BLaER1 treated with 17β-estradiol and CSF1 and Interleukin-3, amounts not matched to agents 10 nM and 100 nM (cell line): ENCODE measurements at regions not wholly inside any gene's neighbourhood (a gene's known extent, or its start where the extent isn't known, plus 50 kb on each side); places are given as distances from the start of the nearest gene placed in this dataset.

Experiments used
- H3K27ac ChIP-seq, 11 experiments: shearing (Covaris generic); formaldehyde crosslinking; 2 replicates each; pipeline ENCODE4 v1.8.1; 2022
- H3K27me3 ChIP-seq, 11 experiments: shearing (Covaris generic); formaldehyde crosslinking; 2 replicates each; pipeline ENCODE4 v1.8.1; 2022
- H3K36me3 ChIP-seq, 11 experiments: shearing (Covaris generic); formaldehyde crosslinking; 2 replicates each; pipeline ENCODE4 v1.8.1; 2022
- H3K4me1 ChIP-seq, 10 experiments: shearing (Covaris generic); formaldehyde crosslinking; 2 replicates each; pipeline ENCODE4 v1.8.1; 2022
- H3K4me2 ChIP-seq, 11 experiments: shearing (Covaris generic); formaldehyde crosslinking; 2 replicates each; pipeline ENCODE4 v1.8.1; 2022
- H3K4me3 ChIP-seq, 10 experiments: shearing (Covaris generic); formaldehyde crosslinking; 2 replicates each; pipeline ENCODE4 v1.8.1; 2022
- H3K9ac ChIP-seq, 11 experiments: shearing (Covaris generic); formaldehyde crosslinking; 2 replicates each; pipeline ENCODE4 v1.8.1; 2022
- H3K9me3 ChIP-seq, 11 experiments: shearing (Covaris generic); formaldehyde crosslinking; replicated peaks in 1 of 11; 2 replicates each; pipeline ENCODE4 v1.8.1; 2022
- H4K20me1 ChIP-seq, 11 experiments: shearing (Covaris generic); formaldehyde crosslinking; 2 replicates each; pipeline ENCODE4 v1.8.1; 2022
- Cebpa-rat ChIP-seq, 11 experiments: shearing (Covaris generic); IDR thresholded peaks; 2 replicates each; pipeline ENCODE4 v1.8.1; 2022

DNA sequence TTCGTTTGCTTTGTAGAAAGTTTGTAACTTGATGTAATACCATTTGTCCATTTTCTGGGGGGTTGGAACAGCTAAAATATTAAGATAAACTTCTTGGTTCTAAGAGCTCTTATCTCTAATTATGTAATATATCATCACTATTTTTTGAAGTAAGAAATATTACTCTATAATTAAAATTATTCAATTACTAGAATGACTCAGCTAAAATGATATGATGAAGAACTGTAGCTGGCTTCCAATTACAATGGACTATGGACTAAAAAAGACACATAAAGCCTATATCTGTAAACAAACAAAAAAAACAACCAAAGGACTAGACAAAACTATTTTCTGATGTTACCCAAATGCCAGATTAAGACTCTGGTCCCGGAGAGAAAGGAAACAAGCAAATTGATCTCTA lies 569.4 kb downstream of the PCDH18 start:
- no peaks in the 10 kb centered on the region for H3K36me3 ChIP-seq
- H3K9me3 ChIP-seq, result no peaks in the 10 kb centered on the region
- no peak for TF ChIP-seq Cebpa-rat (IDR thresholded peaks at IDR 0.05)
- H3K27ac ChIP-seq, result no peak overlapping the region
- no peaks in the 10 kb centered on the region for H3K4me1 ChIP-seq
- H3K4me2 ChIP-seq, result no peak overlapping the region
- no peaks in the 10 kb centered on the region for H3K27me3 ChIP-seq
- no peak overlapping the region for H3K9ac ChIP-seq
- H3K4me3 ChIP-seq, result no peak overlapping the region
- H4K20me1 ChIP-seq, result no peaks in the 10 kb centered on the region

DNA sequence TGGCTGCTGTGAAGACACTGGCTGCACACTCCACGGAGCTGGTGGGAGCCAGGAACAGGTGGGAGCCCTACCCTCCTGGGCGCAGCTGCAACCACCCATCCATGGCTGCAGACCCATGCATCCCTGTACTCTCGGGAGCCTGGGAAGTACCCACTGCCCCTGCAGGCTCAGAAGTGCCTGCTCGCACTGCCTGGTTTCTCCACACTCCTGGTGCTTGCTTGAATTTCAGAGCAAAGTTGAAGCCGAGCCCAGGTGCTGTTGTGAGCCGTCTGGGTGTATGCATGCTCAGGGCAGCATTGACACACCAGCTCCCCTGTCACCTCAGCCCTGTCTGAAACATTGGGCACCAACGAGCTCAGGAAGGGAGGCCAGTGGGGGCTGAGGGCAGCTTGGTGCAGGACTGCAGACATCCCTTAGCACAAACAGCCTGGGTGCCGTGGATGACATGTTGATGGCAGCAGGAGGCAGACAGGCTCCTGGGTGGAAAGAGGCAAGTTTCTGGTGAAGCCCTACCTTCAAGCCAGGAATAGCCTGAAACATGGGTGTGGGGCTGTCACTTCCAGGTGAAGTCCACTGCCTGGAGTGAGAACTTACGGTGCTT lies 585.9 kb downstream of the PCDH18 start:
- no peaks in the 10 kb centered on the region for H4K20me1 ChIP-seq
- H3K4me3 ChIP-seq, result no peak overlapping the region
- H3K36me3 ChIP-seq, result no peaks in the 10 kb centered on the region
- H3K27me3 ChIP-seq, result no peaks in the 10 kb centered on the region
- TF ChIP-seq Cebpa-rat (IDR thresholded peaks at IDR 0.05), result no peak
- H3K4me2 ChIP-seq, result no peak overlapping the region
- no peak overlapping the region for H3K27ac ChIP-seq
- no peak overlapping the region for H3K9ac ChIP-seq
- peaks cover 13 to 22% (median 16%) of the 10 kb centered on the region in 11 experiments for H3K9me3 ChIP-seq
- H3K4me1 ChIP-seq, result peaks cover 0 to 10% (median 0%) of the 10 kb centered on the region in 10 experiments; a peak in 5 of 20 replicates

DNA sequence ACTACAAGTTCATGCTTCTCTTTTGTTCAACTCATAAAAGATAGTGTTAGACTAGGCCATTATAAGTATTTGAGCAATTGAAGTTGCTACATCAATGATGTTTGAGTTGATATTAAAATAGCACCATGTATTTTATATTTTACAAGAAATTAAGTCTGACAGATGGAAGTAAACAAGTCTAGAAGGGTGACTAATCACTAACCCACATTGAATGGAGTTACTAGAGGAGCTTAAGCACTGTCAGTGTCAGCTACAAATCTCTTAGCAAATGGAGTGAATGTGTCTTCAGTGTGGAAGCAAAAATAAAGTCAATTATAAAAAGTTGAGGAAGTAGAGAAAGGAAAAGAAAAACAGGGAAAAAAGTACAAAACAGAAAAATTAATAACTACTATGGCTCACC lies 592.5 kb downstream of the PCDH18 start:
- H4K20me1 ChIP-seq, result no peaks in the 10 kb centered on the region
- no peaks in the 10 kb centered on the region for H3K27me3 ChIP-seq
- H3K9me3 ChIP-seq, result no peaks in the 10 kb centered on the region
- H3K9ac ChIP-seq, result no peak overlapping the region
- no peaks in the 10 kb centered on the region for H3K36me3 ChIP-seq
- no peak for TF ChIP-seq Cebpa-rat (IDR thresholded peaks at IDR 0.05)
- H3K27ac ChIP-seq, result no peak overlapping the region
- no peak overlapping the region for H3K4me3 ChIP-seq
- H3K4me1 ChIP-seq, result peaks cover 0 to 20% (median 2%) of the 10 kb centered on the region in 10 experiments; a peak in 13 of 20 replicates
- H3K4me2 ChIP-seq, result no peak overlapping the region

DNA sequence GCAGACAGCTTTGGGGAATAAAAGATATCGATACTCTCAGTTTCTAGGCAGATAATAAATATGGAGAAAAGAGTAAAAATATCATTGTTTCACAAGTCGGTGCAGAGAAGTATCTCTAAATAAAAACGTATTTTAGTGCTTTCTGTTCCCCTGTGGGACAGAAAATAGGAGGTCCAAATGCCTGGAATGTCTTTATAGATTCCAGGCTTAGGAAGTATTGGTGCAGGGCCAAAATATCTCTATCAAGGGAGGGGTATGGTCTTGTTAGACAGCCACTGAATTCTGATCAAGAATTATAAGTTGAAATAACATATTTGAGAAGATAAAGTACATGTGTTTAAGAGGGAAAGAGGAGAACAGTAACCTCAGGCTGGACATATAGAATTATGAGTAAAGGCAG lies 596.4 kb downstream of the PCDH18 start:
- Histone ChIP-seq H3K9ac (no peak overlapping the region), H3K27ac (no peak overlapping the region), H3K9me3 (no peaks in the 10 kb centered on the region), H3K27me3 (no peaks in the 10 kb centered on the region), H3K4me3 (no peak overlapping the region), H4K20me1 (no peaks in the 10 kb centered on the region), H3K36me3 (no peaks in the 10 kb centered on the region), H3K4me1 (peaks cover 0 to 9% (median 5%) of the 10 kb centered on the region in 10 experiments; a peak in 12 of 20 replicates), H3K4me2 (no peak overlapping the region)
- TF ChIP-seq Cebpa-rat (IDR thresholded peaks at IDR 0.05), result no peak

DNA sequence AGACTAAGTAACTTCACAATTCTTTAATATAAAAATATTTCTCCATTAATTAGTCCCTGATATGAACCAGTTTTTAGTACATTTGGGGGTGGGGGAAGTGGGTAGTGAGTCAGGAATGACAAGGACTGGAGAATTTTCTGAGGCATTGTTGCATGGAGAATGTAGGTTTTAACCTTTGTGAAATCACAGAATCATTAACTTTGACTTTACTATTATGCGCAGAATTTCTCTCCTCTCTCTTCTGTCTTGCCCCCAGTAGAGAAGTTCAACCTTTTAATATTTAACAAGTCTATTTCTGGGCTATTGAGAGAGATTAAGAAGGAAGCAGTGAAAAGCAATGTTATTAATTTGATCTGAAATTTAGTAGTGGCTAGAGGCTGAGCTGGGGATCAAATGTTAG lies 597.0 kb downstream of the PCDH18 start:
- no peak for TF ChIP-seq Cebpa-rat (IDR thresholded peaks at IDR 0.05)
- Histone ChIP-seq H3K27ac (no peak overlapping the region), H3K9ac (no peak overlapping the region), H3K4me3 (no peak overlapping the region), H3K36me3 (no peaks in the 10 kb centered on the region), H3K4me2 (no peak overlapping the region), H3K4me1 (peaks cover 0 to 9% (median 4%) of the 10 kb centered on the region in 10 experiments; a peak in 9 of 20 replicates), H3K9me3 (no peaks in the 10 kb centered on the region), H3K27me3 (no peaks in the 10 kb centered on the region), H4K20me1 (no peaks in the 10 kb centered on the region)

DNA sequence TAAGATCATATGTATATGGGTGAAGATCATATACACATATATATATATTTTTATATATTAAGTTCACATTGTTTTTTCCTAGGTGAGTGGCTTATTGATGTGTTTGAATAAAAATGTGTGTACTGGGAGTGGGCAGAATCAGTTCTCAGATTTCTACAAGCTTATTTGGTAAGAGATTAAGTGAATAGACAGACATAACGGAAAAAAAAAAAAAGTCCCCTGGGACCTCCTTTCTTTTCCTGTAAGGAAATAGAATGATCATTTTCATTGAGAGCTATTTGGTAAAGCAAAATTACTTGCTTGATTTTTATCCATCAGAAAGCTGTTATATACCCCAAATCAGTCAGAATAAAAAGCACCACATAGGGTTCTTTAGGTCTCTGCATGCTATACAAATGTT lies 597.7 kb downstream of the PCDH18 start:
- Histone ChIP-seq H3K9me3 (peaks cover 0 to 6% (median 3%) of the 10 kb centered on the region in 11 experiments; a peak in 5 of 22 replicates), H4K20me1 (no peaks in the 10 kb centered on the region), H3K27me3 (no peaks in the 10 kb centered on the region), H3K9ac (no peak overlapping the region), H3K4me2 (peak overlapping the region in 2 of 11 experiments; percentile 30 to 36; a peak in 2 of 22 replicates), H3K36me3 (no peaks in the 10 kb centered on the region), H3K4me3 (no peak overlapping the region), H3K4me1 (peaks cover 0 to 9% (median 4%) of the 10 kb centered on the region in 10 experiments; a peak in 9 of 20 replicates), H3K27ac (no peak overlapping the region)
- TF ChIP-seq Cebpa-rat (IDR thresholded peaks at IDR 0.05), result no peak

DNA sequence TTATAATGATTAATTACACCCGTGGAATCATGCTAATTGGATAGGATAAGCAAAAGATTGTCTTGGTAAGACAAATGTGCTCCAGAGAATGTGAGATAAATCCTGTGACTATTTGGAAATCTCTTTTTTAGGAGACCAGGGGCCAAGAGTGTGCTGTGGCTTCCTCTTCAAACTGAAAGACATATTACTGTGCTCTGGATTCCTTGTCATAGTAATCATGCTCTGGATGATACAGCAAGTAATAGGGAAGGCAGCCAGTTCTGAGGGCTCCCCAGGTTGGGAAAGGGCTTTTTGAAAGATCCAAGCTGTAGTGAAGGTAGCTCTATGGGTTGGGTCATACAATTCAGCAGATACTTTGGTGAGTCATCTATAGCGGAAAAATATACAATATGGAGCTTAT lies 600.5 kb downstream of the PCDH18 start:
- Histone ChIP-seq H3K36me3 (no peaks in the 10 kb centered on the region), H3K9me3 (peaks cover 7 to 20% (median 14%) of the 10 kb centered on the region in 11 experiments; a peak in 16 of 22 replicates), H3K4me1 (peaks cover 0 to 9% (median 4%) of the 10 kb centered on the region in 10 experiments; a peak in 9 of 20 replicates), H3K4me3 (no peak overlapping the region), H3K27ac (no peak overlapping the region), H3K27me3 (no peaks in the 10 kb centered on the region), H3K9ac (no peak overlapping the region), H3K4me2 (no peak overlapping the region), H4K20me1 (no peaks in the 10 kb centered on the region)
- TF ChIP-seq Cebpa-rat (IDR thresholded peaks at IDR 0.05), result no peak

DNA sequence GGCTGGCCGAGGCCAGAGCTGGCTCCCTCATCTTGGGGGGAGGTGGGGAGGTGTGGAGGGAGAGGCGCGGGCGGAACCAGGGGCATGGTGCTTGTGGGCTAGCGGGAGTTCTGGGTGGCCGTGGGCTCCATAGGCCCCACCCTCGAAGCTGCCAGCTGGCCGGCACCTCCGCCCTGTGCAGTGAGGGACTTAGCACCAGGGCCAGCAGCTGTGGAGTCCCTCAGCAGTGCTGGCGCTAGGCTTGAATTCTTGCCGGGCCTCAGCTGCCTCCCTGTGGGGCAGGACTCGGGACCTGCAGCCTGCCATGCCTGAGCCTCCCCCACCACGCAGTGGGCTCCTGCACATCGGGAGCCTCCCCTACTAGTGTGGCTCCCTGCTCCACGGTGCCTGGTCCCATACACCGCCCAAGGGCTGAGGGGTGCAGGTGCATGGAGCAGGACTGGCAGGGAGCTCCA lies 603.3 kb downstream of the PCDH18 start:
- H3K9ac ChIP-seq, result no peak overlapping the region
- H3K4me1 ChIP-seq, result no peaks in the 10 kb centered on the region
- H3K9me3 ChIP-seq, result peaks cover 7 to 20% (median 14%) of the 10 kb centered on the region in 11 experiments; a peak in 16 of 22 replicates
- no peaks in the 10 kb centered on the region for H3K36me3 ChIP-seq
- H4K20me1 ChIP-seq, result no peaks in the 10 kb centered on the region
- H3K4me3 ChIP-seq, result no peak overlapping the region
- no peak overlapping the region for H3K27ac ChIP-seq
- TF ChIP-seq Cebpa-rat (IDR thresholded peaks at IDR 0.05), result no peak
- H3K4me2 ChIP-seq, result no peak overlapping the region
- no peaks in the 10 kb centered on the region for H3K27me3 ChIP-seq

DNA sequence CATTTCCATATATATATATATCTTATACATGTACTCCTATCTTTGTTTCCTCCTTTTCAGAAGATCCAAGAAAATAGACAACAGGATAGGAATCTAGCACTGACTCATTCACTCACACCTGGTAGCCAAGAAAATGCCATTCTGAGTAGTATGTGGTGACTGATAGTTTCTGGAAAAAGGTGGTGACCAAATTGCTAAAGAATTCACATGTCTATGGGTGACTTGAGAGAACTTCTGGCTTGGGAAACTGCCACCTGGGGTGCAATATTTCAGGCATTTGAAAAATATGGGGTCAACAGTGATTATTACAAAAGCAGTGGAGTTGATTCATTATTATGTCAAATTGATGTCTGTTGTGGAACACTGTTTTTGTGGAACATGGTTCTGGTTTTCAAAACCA lies 605.1 kb downstream of the PCDH18 start:
- Histone ChIP-seq H4K20me1 (no peaks in the 10 kb centered on the region), H3K9me3 (peaks cover 7 to 20% (median 14%) of the 10 kb centered on the region in 11 experiments; a peak in 16 of 22 replicates), H3K36me3 (no peaks in the 10 kb centered on the region), H3K4me3 (no peak overlapping the region), H3K4me2 (no peak overlapping the region), H3K27ac (no peak overlapping the region), H3K27me3 (no peaks in the 10 kb centered on the region), H3K4me1 (no peaks in the 10 kb centered on the region; a peak in 1 of 20 replicates), H3K9ac (no peak overlapping the region)
- no peak for TF ChIP-seq Cebpa-rat (IDR thresholded peaks at IDR 0.05)

DNA sequence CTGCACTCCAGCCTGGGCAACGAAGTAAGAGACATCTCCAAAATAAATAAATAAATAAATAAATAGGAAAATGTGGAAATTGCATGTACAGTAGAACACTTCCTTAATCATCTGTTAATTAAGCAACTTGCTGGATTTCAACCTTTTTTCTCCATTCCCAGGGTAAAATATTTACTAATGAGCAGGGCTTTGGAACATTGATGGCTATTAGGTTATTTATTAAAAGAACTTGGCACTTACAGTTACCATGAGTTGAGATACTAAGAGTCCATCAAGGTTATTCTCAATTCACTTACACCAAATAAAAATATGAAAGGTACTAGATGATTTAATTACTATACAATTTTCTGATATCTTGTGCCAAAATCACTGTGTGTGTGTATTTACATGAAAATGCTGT lies 607.1 kb downstream of the PCDH18 start:
- no peaks in the 10 kb centered on the region for H3K27me3 ChIP-seq
- no peaks in the 10 kb centered on the region for H4K20me1 ChIP-seq
- H3K4me2 ChIP-seq, result no peak overlapping the region
- no peak for TF ChIP-seq Cebpa-rat (IDR thresholded peaks at IDR 0.05)
- H3K27ac ChIP-seq, result no peak overlapping the region
- no peak overlapping the region for H3K4me3 ChIP-seq
- H3K36me3 ChIP-seq, result no peaks in the 10 kb centered on the region
- peaks cover 7 to 20% (median 14%) of the 10 kb centered on the region in 11 experiments; a peak in 16 of 22 replicates for H3K9me3 ChIP-seq
- no peak overlapping the region for H3K9ac ChIP-seq
- H3K4me1 ChIP-seq, result no peaks in the 10 kb centered on the region; a peak in 2 of 20 replicates
